Urinary bladder (tissue), 3 donors: ENCODE measurements at regions not wholly inside any gene's neighbourhood (a gene's known extent, or its start where the extent isn't known, plus 50 kb on each side); places are given as distances from the start of the nearest gene placed in this dataset.

Source experiments
- DNase-seq: peaks from one replicate; pipeline ENCODE4 v3.0.0-alpha.2; 2015; ENCODE audit errors: extremely low spot score
- H3K27ac ChIP-seq: one replicate; pipeline ENCODE4 v1.5.1; 2013; ENCODE audit warnings: low read depth, mild to moderate bottlenecking, moderate library complexity
- H3K36me3 ChIP-seq: one replicate; pipeline ENCODE4 v1.6.1; 2013; ENCODE audit warnings: mild to moderate bottlenecking, moderate library complexity; ENCODE audit not compliant: insufficient read depth
- H3K4me1 ChIP-seq: one replicate; pipeline ENCODE4 v1.6.1; 2013; ENCODE audit warnings: mild to moderate bottlenecking, moderate library complexity; ENCODE audit not compliant: insufficient read depth
- H3K4me3 ChIP-seq: one replicate; pipeline ENCODE4 v1.5.1; 2013; ENCODE audit warnings: low read depth, low read length
- WGBS: extraction: QIAGEN DNeasy Blood & Tissue Kit; methylation state at CpG from one replicate; pipeline ENCODE4 v1.1.7; 2013; 5-methylcytosine and 5-hydroxymethylcytosine counted together
- donor health status: healthy with polysubstance abuse.
- donor health status: healthy.

DNA sequence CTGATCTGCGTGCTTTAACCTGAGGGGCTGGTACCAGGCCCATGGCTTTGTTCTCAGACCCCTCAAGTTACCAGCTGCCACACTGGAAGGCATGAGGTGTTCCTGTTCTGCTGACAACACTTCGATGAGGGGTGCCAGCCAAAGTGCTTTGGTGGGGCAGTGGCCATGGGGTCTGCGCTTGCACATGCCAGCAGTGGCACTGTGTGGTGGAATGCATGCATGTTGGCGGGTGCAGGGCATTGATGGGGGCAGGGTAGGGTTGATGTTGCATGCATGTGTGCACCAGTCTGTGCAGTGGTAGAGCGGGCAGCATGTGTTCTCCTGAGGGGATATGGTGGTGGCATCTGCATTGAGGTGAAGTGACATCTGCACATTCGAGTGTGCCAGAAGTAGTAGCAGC, 497.0 kb downstream of the SQOR start:
- Histone ChIP-seq H3K36me3 (no peaks in the 10 kb centered on the region), H3K4me1 (no peaks in the 10 kb centered on the region), H3K4me3 (no peak overlapping the region), H3K27ac (no peak overlapping the region)
- 91% methylated on average over 6 of the region's 6 CpGs for WGBS
- no peak for DNase-seq

DNA sequence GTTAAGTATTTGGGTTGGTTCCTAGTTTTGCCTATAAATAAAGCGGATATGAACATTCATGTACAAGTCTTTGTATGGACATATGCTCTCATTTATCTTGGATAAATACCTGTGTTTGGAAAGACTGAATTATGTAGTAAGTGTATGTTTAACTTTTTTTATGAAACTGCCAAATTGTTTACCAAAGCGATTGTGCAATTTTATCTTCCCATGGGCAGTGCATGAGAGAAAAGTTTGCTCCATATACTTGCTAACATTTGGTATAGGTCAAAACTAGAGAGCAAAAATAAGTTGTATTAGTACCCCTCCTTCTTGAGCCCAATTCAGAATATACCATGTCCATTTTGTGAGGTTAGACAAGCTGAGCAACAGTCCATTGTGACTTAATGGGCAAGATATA, 502.6 kb downstream of the SQOR start:
- WGBS: 78% methylated on average over 2 of the region's 2 CpGs

DNA sequence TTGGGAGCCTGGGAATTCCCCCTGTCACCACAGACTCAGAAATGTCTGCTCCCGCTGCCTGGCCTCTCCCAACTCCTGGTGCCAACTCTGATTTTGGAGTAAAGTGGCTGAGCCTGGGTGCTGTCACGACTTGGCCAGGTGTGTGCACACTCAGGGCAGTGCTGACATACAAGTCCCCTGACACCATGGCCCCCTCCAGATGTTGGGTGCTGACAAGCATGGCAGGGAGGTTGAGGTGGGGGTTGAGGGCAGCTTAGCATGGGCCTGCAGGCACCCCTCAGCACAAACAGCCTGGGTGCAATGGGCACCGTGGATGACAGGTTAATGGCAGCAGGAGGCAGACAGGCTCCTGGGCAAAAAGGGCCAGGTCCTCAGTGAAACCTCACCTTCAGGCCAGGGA, 511.2 kb downstream of the SQOR start:
- Histone ChIP-seq H3K36me3 (no peaks in the 10 kb centered on the region), H3K27ac (no peak overlapping the region), H3K4me1 (no peaks in the 10 kb centered on the region), H3K4me3 (no peak overlapping the region)
- DNase-seq: no peak
- 85% methylated on average over 3 of the region's 3 CpGs for WGBS

More for the DNA sequence above, 502.6 kb downstream of the SQOR start:
- Histone ChIP-seq H3K4me1 (no peaks in the 10 kb centered on the region), H3K27ac (no peak overlapping the region), H3K36me3 (no peaks in the 10 kb centered on the region), H3K4me3 (no peak overlapping the region)
- no peak for DNase-seq

DNA sequence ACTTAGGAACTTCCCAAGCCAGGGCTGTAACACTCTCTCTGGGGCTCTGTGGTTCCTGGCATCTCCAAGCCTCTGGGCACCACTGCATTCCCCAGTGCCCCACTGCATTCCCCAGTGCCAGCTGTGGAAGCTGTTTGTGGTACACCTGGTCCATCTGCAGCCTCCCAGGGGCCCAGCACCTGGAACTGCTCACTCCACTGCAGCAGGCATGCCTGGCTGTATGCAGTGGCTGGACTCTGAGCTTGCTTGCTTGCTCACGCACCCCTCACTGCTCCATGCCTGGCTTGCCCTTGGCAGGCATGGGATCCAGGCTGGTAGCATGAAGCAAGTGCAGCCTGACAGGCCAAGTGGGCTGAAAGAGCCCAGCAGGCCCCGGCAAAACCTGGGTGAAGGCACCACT, 512.1 kb downstream of the SQOR start:
- Histone ChIP-seq H3K4me1 (no peaks in the 10 kb centered on the region), H3K27ac (no peak overlapping the region), H3K4me3 (no peak overlapping the region), H3K36me3 (no peaks in the 10 kb centered on the region)
- WGBS: 92% methylated on average over 2 of the region's 2 CpGs
- no peak for DNase-seq

DNA sequence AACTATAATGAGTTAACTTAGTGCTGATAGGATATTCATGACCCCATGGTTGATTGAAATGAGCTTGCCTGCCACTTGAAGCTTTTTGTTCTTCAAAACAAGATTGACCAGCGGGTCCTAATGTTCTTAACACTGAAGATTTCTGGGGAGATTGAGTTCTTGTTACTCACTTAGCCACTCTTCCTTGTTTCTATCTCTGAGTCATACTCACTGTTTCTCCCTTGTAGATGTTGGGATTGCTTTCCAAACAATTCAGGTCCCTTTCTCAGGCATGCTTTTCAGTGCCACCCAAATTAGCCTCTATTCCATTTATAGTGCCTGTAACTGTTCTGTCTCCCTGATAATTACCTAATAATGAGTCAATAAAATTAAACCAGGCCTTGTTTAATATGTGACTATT, 517.0 kb downstream of the SQOR start:
- Histone ChIP-seq H3K36me3 (no peaks in the 10 kb centered on the region), H3K4me3 (no peak overlapping the region), H3K27ac (no peak overlapping the region), H3K4me1 (no peaks in the 10 kb centered on the region)
- DNase-seq: no peak
- WGBS: 82% methylated on average over 1 of the region's 1 CpG

DNA sequence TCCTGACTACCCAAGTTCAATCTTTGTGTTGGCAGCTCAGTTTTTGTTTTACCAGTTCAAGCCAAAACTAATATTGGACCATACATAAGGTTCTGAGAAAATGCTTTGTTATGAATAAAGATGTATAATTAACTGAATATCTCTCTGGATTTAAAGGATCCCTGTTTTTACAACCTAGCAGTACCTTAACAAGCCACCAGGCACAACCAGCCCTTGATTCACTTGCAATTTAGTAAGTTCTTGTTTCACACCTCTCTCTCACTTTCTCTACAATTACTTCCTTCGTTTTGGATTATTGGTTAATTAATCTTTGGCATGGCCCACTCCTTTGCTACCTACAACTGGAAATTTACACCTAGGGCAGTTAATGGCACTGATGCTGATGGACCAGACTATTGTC, 531.9 kb downstream of the SQOR start:
- no peak overlapping the region for H3K27ac ChIP-seq
- H3K4me1 ChIP-seq: no peaks in the 10 kb centered on the region
- H3K36me3 ChIP-seq: no peaks in the 10 kb centered on the region
- H3K4me3 ChIP-seq: no peak overlapping the region
- DNase-seq: no peak
- 30% methylated on average over 1 of the region's 1 CpG for WGBS

DNA sequence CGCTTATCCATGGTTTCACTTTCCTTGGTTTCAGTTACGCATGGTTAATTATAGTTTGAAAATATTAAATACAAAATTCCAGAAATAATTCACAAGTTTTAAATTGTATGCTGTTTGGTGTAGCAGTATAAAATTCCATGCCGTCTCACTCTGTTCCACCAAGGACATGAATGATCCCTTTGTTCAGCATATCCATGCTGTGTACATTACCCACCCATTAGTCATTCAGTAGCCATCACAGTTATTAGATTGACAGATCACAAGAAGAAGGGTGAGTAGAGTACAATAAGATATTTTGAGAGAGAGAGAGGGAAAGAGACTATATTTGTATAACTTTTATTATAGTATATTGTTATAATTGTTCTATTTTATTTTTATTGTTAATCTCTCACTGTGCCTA, 535.5 kb downstream of the SQOR start:
- no peak for DNase-seq

DNA sequence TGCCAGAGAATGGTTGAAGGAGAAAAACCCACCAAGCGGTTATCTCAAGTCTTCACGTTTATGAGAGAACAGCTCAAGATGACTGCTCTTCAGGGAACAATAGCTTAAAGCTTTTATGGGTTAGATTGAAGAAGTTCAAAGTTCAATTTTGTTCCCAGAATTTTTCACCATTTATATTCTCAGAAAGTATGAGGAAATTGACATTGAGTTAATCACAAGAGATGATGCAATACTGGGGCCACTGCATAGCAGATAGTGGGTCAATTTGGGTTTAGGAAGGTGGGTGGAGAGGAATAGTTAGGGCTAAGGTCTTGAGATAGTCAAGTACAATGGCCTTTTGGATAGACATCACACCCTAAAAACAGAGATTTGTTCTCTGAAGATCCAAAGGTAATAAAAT, 539.3 kb downstream of the SQOR start:
- Histone ChIP-seq H3K4me1 (no peaks in the 10 kb centered on the region), H3K27ac (no peak overlapping the region), H3K36me3 (no peaks in the 10 kb centered on the region), H3K4me3 (no peak overlapping the region)
- WGBS: 81% methylated on average over 2 of the region's 2 CpGs
- no peak for DNase-seq

More for the DNA sequence above, 535.5 kb downstream of the SQOR start:
- H3K4me1 ChIP-seq: no peaks in the 10 kb centered on the region
- no peak overlapping the region for H3K4me3 ChIP-seq
- no peak overlapping the region for H3K27ac ChIP-seq
- H3K36me3 ChIP-seq: no peaks in the 10 kb centered on the region
- 90% methylated on average over 3 of the region's 3 CpGs for WGBS

DNA sequence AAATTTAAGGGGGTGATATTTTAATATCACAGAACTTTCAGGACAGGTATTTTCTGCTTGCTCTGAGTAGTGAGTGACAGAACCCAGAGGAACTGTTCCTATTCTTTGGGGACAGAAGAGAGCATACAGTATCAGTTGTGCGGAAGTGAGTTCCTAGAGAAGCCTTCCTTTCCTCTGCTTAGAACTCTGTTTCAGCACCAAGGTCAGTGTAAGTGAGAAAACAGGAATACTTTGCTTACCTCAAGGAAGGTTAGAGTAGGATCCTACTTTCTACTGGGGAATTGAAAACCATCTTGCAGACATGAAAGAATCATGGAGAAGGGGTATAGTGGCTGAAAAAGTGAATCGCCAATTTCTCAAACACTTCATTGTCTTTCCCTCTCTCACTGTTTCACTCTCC, 542.4 kb downstream of the SQOR start:
- Histone ChIP-seq H3K27ac (no peak overlapping the region), H3K36me3 (no peaks in the 10 kb centered on the region), H3K4me1 (no peaks in the 10 kb centered on the region), H3K4me3 (no peak overlapping the region)
- 88% methylated on average over 2 of the region's 2 CpGs for WGBS
- DNase-seq: no peak

DNA sequence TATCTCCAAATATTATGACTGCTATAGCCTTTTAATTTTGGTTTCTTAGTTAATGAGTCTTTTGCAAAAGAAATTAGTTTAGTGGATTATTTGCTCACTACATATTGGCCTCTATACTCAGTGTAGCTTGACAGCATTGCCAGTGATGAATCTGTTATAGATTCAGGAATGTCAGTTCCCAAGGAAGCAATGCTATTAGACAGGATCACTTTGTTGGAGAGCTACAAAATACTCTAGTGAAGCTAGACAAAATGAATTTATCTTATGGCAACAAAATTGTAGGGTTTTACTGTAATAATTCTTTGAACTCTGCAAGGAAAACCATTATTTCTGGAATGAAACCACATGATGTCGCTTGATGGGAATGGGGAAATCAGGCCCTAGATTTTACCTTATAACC, 543.3 kb downstream of the SQOR start:
- H3K4me1 ChIP-seq: no peaks in the 10 kb centered on the region
- H3K27ac ChIP-seq: no peak overlapping the region
- WGBS: 86% methylated on average over 1 of the region's 1 CpG
- H3K4me3 ChIP-seq: no peak overlapping the region
- H3K36me3 ChIP-seq: no peaks in the 10 kb centered on the region
- DNase-seq: no peak

DNA sequence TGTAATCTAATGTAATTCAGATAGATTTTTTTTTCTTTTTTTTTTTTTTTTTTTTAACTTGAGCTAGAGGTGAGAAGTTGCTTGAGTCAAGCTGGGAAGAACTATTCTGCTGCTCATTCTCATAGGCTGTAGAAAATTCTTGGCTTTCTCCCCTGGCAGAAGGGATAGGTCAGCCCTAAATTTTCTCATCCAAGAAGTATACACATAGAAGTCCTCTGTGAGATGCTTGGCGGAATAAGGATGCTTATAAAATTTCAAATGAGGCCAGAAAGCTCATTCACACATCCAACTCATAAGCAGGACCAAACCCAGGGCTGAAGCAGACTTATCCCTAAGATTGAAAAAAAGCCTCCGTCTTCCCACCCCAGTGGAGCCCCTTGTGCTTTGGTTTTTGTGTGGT, 572.5 kb downstream of the SQOR start:
- WGBS: 77% methylated on average over 2 of the region's 2 CpGs

DNA sequence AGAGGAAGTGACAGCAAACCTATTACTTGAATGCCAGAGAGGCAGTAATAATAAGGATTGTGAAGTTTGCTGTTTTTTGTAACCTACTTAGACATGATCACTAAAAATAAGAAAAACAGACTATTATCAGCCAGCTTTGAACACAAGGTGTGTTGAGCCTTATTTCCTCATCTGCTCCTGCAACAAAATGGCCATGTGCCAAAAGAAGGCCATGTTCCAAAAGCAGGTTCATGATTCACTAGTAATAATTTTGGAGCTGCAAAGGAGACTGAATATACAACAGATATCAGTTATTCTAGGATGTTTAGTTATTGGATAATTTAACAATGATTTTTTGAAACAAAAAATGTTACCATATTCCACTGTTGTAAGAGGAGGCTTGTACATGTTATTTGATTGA, 578.7 kb downstream of the SQOR start:
- no peak overlapping the region for H3K27ac ChIP-seq
- no peak for DNase-seq
- H3K4me3 ChIP-seq: no peak overlapping the region
- no peaks in the 10 kb centered on the region for H3K4me1 ChIP-seq
- H3K36me3 ChIP-seq: no peaks in the 10 kb centered on the region

More for the DNA sequence above, 572.5 kb downstream of the SQOR start:
- H3K36me3 ChIP-seq: no peaks in the 10 kb centered on the region
- no peak overlapping the region for H3K27ac ChIP-seq
- H3K4me3 ChIP-seq: no peak overlapping the region
- DNase-seq: no peak
- no peaks in the 10 kb centered on the region for H3K4me1 ChIP-seq

DNA sequence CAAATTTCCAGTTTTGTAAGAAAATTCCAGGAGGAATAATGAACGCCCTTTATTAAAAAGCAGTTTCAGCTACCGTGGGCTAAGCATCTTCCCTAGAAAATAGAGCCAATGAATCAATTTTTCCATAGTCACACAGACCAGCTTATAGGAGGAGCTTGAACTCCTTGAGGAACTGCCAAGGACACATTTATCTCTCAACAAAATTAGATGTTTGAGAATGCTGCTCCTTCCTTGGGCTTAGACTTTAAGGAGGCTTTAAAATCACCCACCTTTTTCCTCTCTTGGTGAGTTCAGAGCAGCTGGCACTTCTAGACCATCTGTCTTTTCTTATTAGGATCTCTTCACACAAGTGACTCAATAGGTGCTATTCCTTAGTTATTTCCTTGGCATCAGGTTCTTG, 588.0 kb downstream of the SQOR start:
- Histone ChIP-seq H3K27ac (no peak overlapping the region), H3K4me1 (no peaks in the 10 kb centered on the region), H3K36me3 (no peaks in the 10 kb centered on the region), H3K4me3 (no peak overlapping the region)
- DNase-seq: no peak
- 67% methylated on average over 2 of the region's 2 CpGs for WGBS

DNA sequence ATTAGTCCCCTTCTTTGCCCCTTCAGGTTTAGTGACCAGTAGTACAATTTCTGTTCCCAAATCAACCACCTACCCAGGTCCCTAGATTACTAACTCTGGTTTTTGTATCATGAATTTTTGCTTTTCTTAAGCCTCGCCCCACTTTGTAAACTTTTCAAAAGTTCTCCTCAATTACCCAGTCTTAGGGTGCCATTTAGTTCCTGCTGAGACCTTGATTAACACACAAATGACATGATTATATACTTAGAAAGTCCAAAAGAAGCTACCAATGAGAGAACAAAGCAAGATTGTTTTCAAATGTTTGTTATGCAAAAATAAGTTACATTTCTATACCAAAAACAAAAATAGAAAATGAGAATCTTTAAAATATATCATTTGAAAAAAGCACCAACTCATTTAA, 594.4 kb downstream of the SQOR start:
- no peak for DNase-seq
- Histone ChIP-seq H3K27ac (no peak overlapping the region), H3K4me1 (no peaks in the 10 kb centered on the region), H3K36me3 (no peaks in the 10 kb centered on the region), H3K4me3 (no peak overlapping the region)
- 79% methylated on average over 1 of the region's 1 CpG for WGBS

DNA sequence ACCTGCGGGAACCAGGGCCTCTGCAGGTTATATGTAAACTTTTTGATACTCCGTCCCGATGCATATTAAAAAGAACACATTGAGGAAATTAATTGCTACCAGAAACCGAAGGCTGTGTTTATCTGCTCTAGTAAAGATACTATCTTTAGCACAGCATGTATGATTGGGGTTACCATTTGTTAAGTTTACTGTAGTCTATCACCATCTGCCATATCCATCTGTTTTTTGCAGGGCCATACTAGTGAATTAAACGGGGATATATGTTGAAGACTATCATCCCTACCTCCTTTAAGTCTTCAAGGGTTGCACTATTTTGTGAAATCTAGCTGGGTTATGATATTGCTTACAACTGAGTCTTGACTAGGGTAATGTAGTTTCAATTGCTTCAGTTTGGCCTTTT, 597.0 kb downstream of the SQOR start:
- DNase-seq: no peak
- no peak overlapping the region for H3K27ac ChIP-seq
- no peaks in the 10 kb centered on the region for H3K36me3 ChIP-seq
- no peak overlapping the region for H3K4me3 ChIP-seq
- whole genome bisulfite sequencing: 83% methylated on average over 5 of the region's 5 CpGs
- no peaks in the 10 kb centered on the region for H3K4me1 ChIP-seq
